Adrenal gland (tissue), 5 donors: ENCODE measurements at regions not wholly inside any gene's neighbourhood (a gene's known extent, or its start where the extent isn't known, plus 50 kb on each side); places are given as distances from the start of the nearest gene placed in this dataset.

ENCODE experiments used
- CTCF ChIP-seq, 6 experiments: fragments of 450-650 bp in 4 of 6; fragments of 200-600 bp in 2 of 6; sonication (generic) in 1 of 6; IDR thresholded peaks; 1 replicate in 5 of 6; 2 replicates in 1 of 6; pipeline versions ENCODE4 v1.5.1 to v1.8.0; 2016 to 2021; ENCODE audit warnings: antibody characterized with exemption in 6 of 6, mild to moderate bottlenecking in 2 of 6, moderate library complexity in 1 of 6
- POLR2A ChIP-seq, 2 donors: fragments of 450-650 bp; IDR thresholded peaks; one replicate each; pipeline ENCODE4 v1.6.1; 2017; ENCODE audit warnings: antibody characterized with exemption in 2 of 2, mild to moderate bottlenecking in 2 of 2, moderate library complexity in 1 of 2
- donor health status: DM: no; HTN: no; CAD: no.

- TF ChIP-seq CTCF (IDR thresholded peaks at IDR 0.05) (no peak), POLR2A (IDR thresholded peaks at IDR 0.05) (no peak)
Observed at GRCh38 chr10:130326954-130327353, 190.8 kb downstream of the GLRX3 start.
